GM23338 (cell line): ENCODE measurements at regions not wholly inside any gene's neighbourhood (a gene's known extent, or its start where the extent isn't known, plus 50 kb on each side); places are given as distances from the start of the nearest gene placed in this dataset.

ENCODE experiments used
- CREB1 ChIP-seq: fragments of 250-450 bp; sonication (Bioruptor Pico); IDR thresholded peaks from 2 replicates; pipeline ENCODE4 v1.5.0; 2020; ENCODE audit warnings: low read depth, mild to moderate bottlenecking, moderate library complexity
- EZH2 ChIP-seq: fragments of 200-600 bp; sonication (generic); IDR thresholded peaks from one replicate; pipeline ENCODE4 v1.8.0; 2017; ENCODE audit warnings: antibody characterized with exemption, mild to moderate bottlenecking, low read depth; ENCODE audit not compliant: unreplicated experiment
- EZH2phosphoT487 ChIP-seq: fragments of 200-600 bp; sonication (generic); IDR thresholded peaks from one replicate; pipeline ENCODE4 v1.8.1; 2018; ENCODE audit warnings: antibody characterized with exemption; ENCODE audit not compliant: unreplicated experiment
- JUNB ChIP-seq: IDR thresholded peaks from one replicate; pipeline ENCODE4 v1.6.1; 2016; ENCODE audit warnings: antibody characterized with exemption; ENCODE audit not compliant: unreplicated experiment
- NANOG ChIP-seq: IDR thresholded peaks from 2 replicates; pipeline ENCODE4 v1.6.1; 2016; ENCODE audit warnings: antibody characterized with exemption, borderline replicate concordance
- POLR2AphosphoS5 ChIP-seq: IDR thresholded peaks from 2 replicates; pipeline ENCODE4 v1.6.1; 2016; ENCODE audit warnings: antibody characterized with exemption, low read depth
- STAT1 ChIP-seq: IDR thresholded peaks from one replicate; pipeline ENCODE4 v1.6.1; 2016; ENCODE audit warnings: antibody characterized with exemption; ENCODE audit not compliant: unreplicated experiment
- TF ChIP-seq, protein P1 (sequence below), 2 experiments: fragments of 200-600 bp in 1 of 2; sonication (generic) in 1 of 2; conservative IDR thresholded peaks; 2 replicates each; pipeline versions ENCODE4 v1.5.1 to v1.6.1; 2016 to 2017; ENCODE audit warnings: antibody characterized with exemption in 2 of 2, low read depth in 2 of 2, mild to moderate bottlenecking in 2 of 2, moderate library complexity in 1 of 2
- TF ChIP-seq, protein P2 (sequence below): IDR thresholded peaks from one replicate; pipeline ENCODE4 v1.6.1; 2018; ENCODE audit warnings: antibody characterized with exemption; ENCODE audit not compliant: unreplicated experiment
- TF ChIP-seq, protein P3 (sequence below): IDR thresholded peaks from 2 replicates; pipeline ENCODE4 v1.6.1; 2016; ENCODE audit warnings: antibody characterized with exemption

DNA sequence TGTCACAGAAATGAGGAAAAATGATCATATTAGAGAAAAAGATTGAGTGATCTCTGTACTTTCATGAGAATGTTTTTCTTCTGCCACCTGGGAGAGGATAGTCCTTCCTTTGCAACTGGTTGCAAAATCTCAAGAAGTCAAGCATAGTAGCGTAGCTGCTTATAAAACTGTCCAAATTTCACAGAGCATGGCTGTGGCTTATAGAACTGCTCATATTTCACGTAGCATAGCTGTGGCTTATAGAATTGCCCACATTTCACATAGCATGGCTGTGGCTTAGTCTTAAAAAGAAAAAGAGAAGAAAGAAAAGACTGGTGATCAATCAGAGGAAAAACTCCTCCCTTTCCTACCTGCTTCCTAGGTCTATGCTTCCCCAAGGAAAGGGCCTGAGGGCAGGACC lies 329.5 kb downstream of the SIPA1L2 start:
- TF ChIP-seq, protein P1, sequence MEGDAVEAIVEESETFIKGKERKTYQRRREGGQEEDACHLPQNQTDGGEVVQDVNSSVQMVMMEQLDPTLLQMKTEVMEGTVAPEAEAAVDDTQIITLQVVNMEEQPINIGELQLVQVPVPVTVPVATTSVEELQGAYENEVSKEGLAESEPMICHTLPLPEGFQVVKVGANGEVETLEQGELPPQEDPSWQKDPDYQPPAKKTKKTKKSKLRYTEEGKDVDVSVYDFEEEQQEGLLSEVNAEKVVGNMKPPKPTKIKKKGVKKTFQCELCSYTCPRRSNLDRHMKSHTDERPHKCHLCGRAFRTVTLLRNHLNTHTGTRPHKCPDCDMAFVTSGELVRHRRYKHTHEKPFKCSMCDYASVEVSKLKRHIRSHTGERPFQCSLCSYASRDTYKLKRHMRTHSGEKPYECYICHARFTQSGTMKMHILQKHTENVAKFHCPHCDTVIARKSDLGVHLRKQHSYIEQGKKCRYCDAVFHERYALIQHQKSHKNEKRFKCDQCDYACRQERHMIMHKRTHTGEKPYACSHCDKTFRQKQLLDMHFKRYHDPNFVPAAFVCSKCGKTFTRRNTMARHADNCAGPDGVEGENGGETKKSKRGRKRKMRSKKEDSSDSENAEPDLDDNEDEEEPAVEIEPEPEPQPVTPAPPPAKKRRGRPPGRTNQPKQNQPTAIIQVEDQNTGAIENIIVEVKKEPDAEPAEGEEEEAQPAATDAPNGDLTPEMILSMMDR (conservative IDR thresholded peaks at IDR 0.05; ENCODE audit: low read depth in 2 of 2): no peak
- TF ChIP-seq EZH2phosphoT487 (no peak), POLR2AphosphoS5 (no peak), EZH2 (no peak), JUNB (no peak), STAT1 (no peak), CREB1 (CRISPR knock-in tag) (no peak), NANOG (no peak)
- TF ChIP-seq, protein P2, sequence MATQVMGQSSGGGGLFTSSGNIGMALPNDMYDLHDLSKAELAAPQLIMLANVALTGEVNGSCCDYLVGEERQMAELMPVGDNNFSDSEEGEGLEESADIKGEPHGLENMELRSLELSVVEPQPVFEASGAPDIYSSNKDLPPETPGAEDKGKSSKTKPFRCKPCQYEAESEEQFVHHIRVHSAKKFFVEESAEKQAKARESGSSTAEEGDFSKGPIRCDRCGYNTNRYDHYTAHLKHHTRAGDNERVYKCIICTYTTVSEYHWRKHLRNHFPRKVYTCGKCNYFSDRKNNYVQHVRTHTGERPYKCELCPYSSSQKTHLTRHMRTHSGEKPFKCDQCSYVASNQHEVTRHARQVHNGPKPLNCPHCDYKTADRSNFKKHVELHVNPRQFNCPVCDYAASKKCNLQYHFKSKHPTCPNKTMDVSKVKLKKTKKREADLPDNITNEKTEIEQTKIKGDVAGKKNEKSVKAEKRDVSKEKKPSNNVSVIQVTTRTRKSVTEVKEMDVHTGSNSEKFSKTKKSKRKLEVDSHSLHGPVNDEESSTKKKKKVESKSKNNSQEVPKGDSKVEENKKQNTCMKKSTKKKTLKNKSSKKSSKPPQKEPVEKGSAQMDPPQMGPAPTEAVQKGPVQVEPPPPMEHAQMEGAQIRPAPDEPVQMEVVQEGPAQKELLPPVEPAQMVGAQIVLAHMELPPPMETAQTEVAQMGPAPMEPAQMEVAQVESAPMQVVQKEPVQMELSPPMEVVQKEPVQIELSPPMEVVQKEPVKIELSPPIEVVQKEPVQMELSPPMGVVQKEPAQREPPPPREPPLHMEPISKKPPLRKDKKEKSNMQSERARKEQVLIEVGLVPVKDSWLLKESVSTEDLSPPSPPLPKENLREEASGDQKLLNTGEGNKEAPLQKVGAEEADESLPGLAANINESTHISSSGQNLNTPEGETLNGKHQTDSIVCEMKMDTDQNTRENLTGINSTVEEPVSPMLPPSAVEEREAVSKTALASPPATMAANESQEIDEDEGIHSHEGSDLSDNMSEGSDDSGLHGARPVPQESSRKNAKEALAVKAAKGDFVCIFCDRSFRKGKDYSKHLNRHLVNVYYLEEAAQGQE: no peak
- TF ChIP-seq, protein P3, sequence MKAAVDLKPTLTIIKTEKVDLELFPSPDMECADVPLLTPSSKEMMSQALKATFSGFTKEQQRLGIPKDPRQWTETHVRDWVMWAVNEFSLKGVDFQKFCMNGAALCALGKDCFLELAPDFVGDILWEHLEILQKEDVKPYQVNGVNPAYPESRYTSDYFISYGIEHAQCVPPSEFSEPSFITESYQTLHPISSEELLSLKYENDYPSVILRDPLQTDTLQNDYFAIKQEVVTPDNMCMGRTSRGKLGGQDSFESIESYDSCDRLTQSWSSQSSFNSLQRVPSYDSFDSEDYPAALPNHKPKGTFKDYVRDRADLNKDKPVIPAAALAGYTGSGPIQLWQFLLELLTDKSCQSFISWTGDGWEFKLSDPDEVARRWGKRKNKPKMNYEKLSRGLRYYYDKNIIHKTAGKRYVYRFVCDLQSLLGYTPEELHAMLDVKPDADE: no peak
